SU-DHL-6 (cell line): ENCODE measurements at regions not wholly inside any gene's neighbourhood (a gene's known extent, or its start where the extent isn't known, plus 50 kb on each side); places are given as distances from the start of the nearest gene placed in this dataset.

ENCODE experiments used
- H2AFZ ChIP-seq: fragments of 200-600 bp; sonication (generic); 2 replicates; pipeline ENCODE4 v1.6.1; 2014; ENCODE audit warnings: low read depth, mild to moderate bottlenecking, moderate library complexity, mixed read lengths, antibody characterized with exemption, low read length; ENCODE audit not compliant: severe bottlenecking
- H3F3A ChIP-seq: fragments of 200-600 bp; shearing (Covaris generic); 2 replicates; pipeline ENCODE4 v1.6.0; 2016; ENCODE audit warnings: antibody characterized with exemption, mild to moderate bottlenecking; ENCODE audit not compliant: insufficient read depth
- H3K27ac ChIP-seq: fragments of 200-600 bp; sonication (generic); 2 replicates; pipeline ENCODE4 v1.5.1; 2016; ENCODE audit warnings: low read depth, mild to moderate bottlenecking, low read length, moderate library complexity, mixed read lengths
- H3K27me3 ChIP-seq: fragments of 200-600 bp; sonication (generic), shearing (Covaris generic); 2 replicates; pipeline ENCODE4 v1.6.0; 2014; ENCODE audit warnings: mild to moderate bottlenecking, low read length
- H3K36me3 ChIP-seq: fragments of 200-600 bp; sonication (generic); 2 replicates; pipeline ENCODE4 v1.6.1; 2014; ENCODE audit warnings: mild to moderate bottlenecking, low read length, mixed read lengths
- H3K4me2 ChIP-seq: fragments of 300-600, 200-600 bp; shearing (Covaris generic), sonication (generic); 2 replicates; pipeline ENCODE4 v1.6.0; 2014; ENCODE audit warnings: low read length, low read depth, mild to moderate bottlenecking; ENCODE audit not compliant: poor library complexity, severe bottlenecking
- H3K4me3 ChIP-seq: fragments of 200-600 bp; sonication (generic); 2 replicates; pipeline ENCODE4 v1.5.1; 2014; ENCODE audit warnings: antibody characterized with exemption, low read length, mild to moderate bottlenecking, mixed read lengths; ENCODE audit not compliant: insufficient read depth, poor library complexity, severe bottlenecking
- H3K79me2 ChIP-seq: fragments of 200-600 bp; sonication (generic); 2 replicates; pipeline ENCODE4 v1.6.1; 2014; ENCODE audit warnings: mild to moderate bottlenecking, low read length, moderate library complexity; ENCODE audit not compliant: insufficient read depth
- H3K9ac ChIP-seq: fragments of 200-600 bp; sonication (generic); 2 replicates; pipeline ENCODE4 v1.7.0; 2014; ENCODE audit warnings: mild to moderate bottlenecking, low read length
- H3K9me2 ChIP-seq: fragments of 200-600 bp; sonication (generic); replicated peaks from 2 replicates; pipeline ENCODE4 v1.6.1; 2014; ENCODE audit warnings: low read length; ENCODE audit not compliant: insufficient read depth
- H3K9me3 ChIP-seq: fragments of 200-600 bp; sonication (generic); 2 replicates; pipeline ENCODE4 v1.6.1; 2014; ENCODE audit warnings: low read length, mixed read lengths; ENCODE audit not compliant: insufficient read depth
- H4K20me1 ChIP-seq: fragments of 200-600 bp; sonication (generic); 2 replicates; pipeline ENCODE4 v1.6.1; 2014; ENCODE audit warnings: low read depth, mild to moderate bottlenecking, antibody characterized with exemption, low read length, moderate library complexity, mixed read lengths
- EZH2phosphoT487 ChIP-seq: fragments of 200-600 bp; sonication (generic), shearing (Covaris generic); conservative IDR thresholded peaks from 2 replicates; pipeline ENCODE4 v1.6.1; 2018; ENCODE audit warnings: mild to moderate bottlenecking, antibody characterized with exemption, low read length, moderate library complexity, mixed read lengths
- TF ChIP-seq, protein P1 (sequence below): fragments of 200-600 bp; sonication (generic); IDR thresholded peaks from one replicate; pipeline ENCODE4 v1.5.1; 2017; ENCODE audit warnings: antibody characterized with exemption, mild to moderate bottlenecking, low read length, moderate library complexity; ENCODE audit not compliant: insufficient read depth, poor library complexity, severe bottlenecking

DNA sequence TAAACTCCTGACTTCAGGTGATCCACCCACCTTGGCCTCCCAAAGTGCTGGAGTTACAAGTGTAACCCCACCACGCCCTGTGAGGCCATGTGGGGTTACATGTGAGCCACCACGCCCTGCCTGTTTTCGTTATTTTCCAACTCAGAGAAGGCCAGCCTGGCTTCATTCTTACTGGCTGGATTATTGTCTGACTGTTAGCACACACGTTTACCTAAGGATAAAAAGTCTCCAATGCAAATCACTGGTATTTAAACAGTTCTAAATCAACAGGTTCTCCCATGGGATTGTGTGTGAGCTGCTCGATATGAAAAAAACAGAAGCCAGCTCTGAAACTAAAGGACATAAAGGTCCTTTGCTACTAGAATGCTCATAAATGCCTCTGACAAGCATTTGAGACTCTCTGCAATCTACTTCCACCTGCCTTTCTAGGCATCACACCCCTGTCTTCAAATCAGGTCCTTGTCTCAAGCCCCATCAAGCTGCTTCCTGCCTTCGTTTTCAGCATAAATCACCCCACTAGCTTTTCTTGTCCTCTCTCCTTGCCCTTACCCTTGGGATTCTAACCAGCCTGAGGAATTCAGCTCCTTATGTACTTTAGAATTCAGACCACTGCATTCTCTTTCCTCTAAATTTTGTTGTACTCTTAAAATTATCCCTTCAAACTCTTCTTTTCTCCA, 265.0 kb downstream of the DUSP6 start:
- H3K4me2 ChIP-seq = no peak overlapping the region

DNA sequence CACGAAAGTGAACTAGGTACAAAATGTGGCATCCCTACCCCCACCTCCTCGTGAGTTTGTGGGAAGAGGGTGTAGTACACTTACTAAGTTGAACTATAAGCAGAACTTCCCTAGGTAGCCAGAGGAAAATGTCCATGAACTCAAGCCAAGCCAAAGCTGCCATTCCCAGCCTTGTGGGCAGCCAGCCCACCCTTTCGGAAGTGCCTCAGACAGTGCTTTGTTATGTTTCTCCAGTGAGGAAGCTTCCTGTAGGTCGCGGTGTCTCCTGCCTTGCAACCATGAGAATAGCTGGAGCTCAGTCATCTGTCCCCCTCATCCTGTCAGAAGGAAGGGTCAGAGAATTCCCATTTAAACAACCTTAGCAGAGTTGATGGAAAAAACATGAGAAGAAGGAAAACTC, 266.9 kb downstream of the DUSP6 start:
- H3K9me2 ChIP-seq = no peaks in the 10 kb centered on the region
- H2AFZ ChIP-seq = no peak overlapping the region
- TF ChIP-seq, protein P1, sequence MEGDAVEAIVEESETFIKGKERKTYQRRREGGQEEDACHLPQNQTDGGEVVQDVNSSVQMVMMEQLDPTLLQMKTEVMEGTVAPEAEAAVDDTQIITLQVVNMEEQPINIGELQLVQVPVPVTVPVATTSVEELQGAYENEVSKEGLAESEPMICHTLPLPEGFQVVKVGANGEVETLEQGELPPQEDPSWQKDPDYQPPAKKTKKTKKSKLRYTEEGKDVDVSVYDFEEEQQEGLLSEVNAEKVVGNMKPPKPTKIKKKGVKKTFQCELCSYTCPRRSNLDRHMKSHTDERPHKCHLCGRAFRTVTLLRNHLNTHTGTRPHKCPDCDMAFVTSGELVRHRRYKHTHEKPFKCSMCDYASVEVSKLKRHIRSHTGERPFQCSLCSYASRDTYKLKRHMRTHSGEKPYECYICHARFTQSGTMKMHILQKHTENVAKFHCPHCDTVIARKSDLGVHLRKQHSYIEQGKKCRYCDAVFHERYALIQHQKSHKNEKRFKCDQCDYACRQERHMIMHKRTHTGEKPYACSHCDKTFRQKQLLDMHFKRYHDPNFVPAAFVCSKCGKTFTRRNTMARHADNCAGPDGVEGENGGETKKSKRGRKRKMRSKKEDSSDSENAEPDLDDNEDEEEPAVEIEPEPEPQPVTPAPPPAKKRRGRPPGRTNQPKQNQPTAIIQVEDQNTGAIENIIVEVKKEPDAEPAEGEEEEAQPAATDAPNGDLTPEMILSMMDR = no peak
- no peak for TF ChIP-seq EZH2phosphoT487
- H3K27ac ChIP-seq = no peak overlapping the region
- no peak overlapping the region for H3K9ac ChIP-seq
- no peaks in the 10 kb centered on the region for H3K27me3 ChIP-seq
- H3K4me3 ChIP-seq = no peak overlapping the region
- H3F3A ChIP-seq = no peaks in the 10 kb centered on the region
- H4K20me1 ChIP-seq = no peaks in the 10 kb centered on the region
- H3K79me2 ChIP-seq = no peaks in the 10 kb centered on the region
- no peaks in the 10 kb centered on the region for H3K9me3 ChIP-seq
- H3K36me3 ChIP-seq = no peaks in the 10 kb centered on the region
- H3K4me2 ChIP-seq = no peak overlapping the region

More for the DNA sequence above, 265.0 kb downstream of the DUSP6 start:
- Histone ChIP-seq H3K27me3 (no peaks in the 10 kb centered on the region), H4K20me1 (no peaks in the 10 kb centered on the region), H3K4me3 (no peak overlapping the region), H3F3A (no peaks in the 10 kb centered on the region), H2AFZ (no peak overlapping the region), H3K9ac (no peak overlapping the region), H3K36me3 (no peaks in the 10 kb centered on the region), H3K27ac (no peak overlapping the region), H3K79me2 (no peaks in the 10 kb centered on the region), H3K9me2 (no peaks in the 10 kb centered on the region), H3K9me3 (no peaks in the 10 kb centered on the region)
- TF ChIP-seq EZH2phosphoT487 = no peak
- TF ChIP-seq, protein P1 = no peak

DNA sequence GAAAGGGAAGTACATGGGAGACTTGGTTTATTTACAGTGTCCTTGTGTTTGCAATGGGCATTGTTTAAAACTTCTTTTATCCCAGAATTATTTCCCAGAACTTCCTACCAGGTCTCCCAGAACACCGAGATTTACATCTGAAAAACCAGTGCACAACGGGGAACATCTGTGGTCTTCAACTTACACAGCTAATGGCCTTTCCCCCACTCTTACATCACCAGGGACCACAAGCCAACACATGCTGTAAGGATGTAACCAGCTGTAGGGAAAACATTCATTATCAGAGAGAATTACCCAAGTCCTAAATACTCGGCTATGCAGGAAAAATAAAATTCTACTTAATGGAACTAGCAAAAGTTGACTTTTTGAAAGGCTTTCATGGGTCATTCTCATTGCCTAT, 267.6 kb downstream of the DUSP6 start:
- Histone ChIP-seq H3F3A (no peaks in the 10 kb centered on the region), H3K9me3 (no peaks in the 10 kb centered on the region), H3K27ac (no peak overlapping the region), H2AFZ (no peak overlapping the region), H3K4me3 (no peak overlapping the region), H3K36me3 (no peaks in the 10 kb centered on the region), H4K20me1 (no peaks in the 10 kb centered on the region), H3K9me2 (no peaks in the 10 kb centered on the region), H3K27me3 (no peaks in the 10 kb centered on the region), H3K79me2 (no peaks in the 10 kb centered on the region), H3K9ac (no peak overlapping the region), H3K4me2 (no peak overlapping the region)
- TF ChIP-seq, protein P1 = no peak
- no peak for TF ChIP-seq EZH2phosphoT487
